ENCODE measurements at regions not wholly inside any gene's neighbourhood (a gene's known extent, or its start where the extent isn't known, plus 50 kb on each side); places are given as distances from the start of the nearest gene placed in this dataset.

GRCh38 chr11:20309231-20310025 lies 54.1 kb upstream of the HTATIP2 start:
- TF ChIP-seq GATA2 (IDR thresholded peaks at IDR 0.05; ENCODE audit: low read depth, low read length) (no peak), GATA3 (IDR thresholded peaks at IDR 0.05; ENCODE audit: low read depth, low read length) (no peak)
